Gastrocnemius medialis (tissue), 4 donors: ENCODE measurements at regions not wholly inside any gene's neighbourhood (a gene's known extent, or its start where the extent isn't known, plus 50 kb on each side); places are given as distances from the start of the nearest gene placed in this dataset.
A peak's percentile ranks its signal among the peaks of the same experiment; 100 is the strongest.

Source experiments
- ATAC-seq, 2 donors: fragments of 150-250 bp; one replicate each; pipeline ENCODE4 v1.9.1; 2016
- DNase-seq, 2 donors: peaks; one replicate each; pipeline ENCODE4 v3.0.0-alpha.2; 2019
- H3K27ac ChIP-seq, 4 donors: fragments of 200-600 bp; sonication (generic); 1 replicate in 1 of 4; 2 replicates in 3 of 4; pipeline ENCODE4 v1.5.1; 2016 to 2018; ENCODE audit warnings: mild to moderate bottlenecking in 2 of 4, moderate library complexity in 1 of 4
- H3K27me3 ChIP-seq, 3 donors: fragments of 200-600 bp; sonication (generic) in 2 of 3; 1 replicate in 1 of 3; 2 replicates in 2 of 3; pipeline versions ENCODE4 v1.5.1 to v1.6.0; 2016 to 2019; ENCODE audit warnings: mild to moderate bottlenecking in 1 of 3, moderate library complexity in 1 of 3
- H3K36me3 ChIP-seq, 2 donors: fragments of 200-600 bp; sonication (generic) in 1 of 2; one replicate each; pipeline ENCODE4 v1.5.1; 2017 to 2018
- H3K4me1 ChIP-seq, 2 donors: fragments of 200-600 bp; sonication (generic) in 1 of 2; one replicate each; pipeline ENCODE4 v1.5.1; 2016 to 2017; ENCODE audit warnings: mild to moderate bottlenecking in 2 of 2
- H3K4me3 ChIP-seq, 4 donors: fragments of 200-600 bp; sonication (generic) in 3 of 4; 1 replicate in 1 of 4; 2 replicates in 3 of 4; pipeline ENCODE4 v1.5.1; 2016 to 2019; ENCODE audit warnings: mild to moderate bottlenecking in 2 of 4
- H3K9me3 ChIP-seq, 3 donors: fragments of 200-600 bp; sonication (generic) in 2 of 3; 1 replicate in 1 of 3; 2 replicates in 2 of 3; pipeline ENCODE4 v1.5.1; 2016 to 2019
- CTCF ChIP-seq, 5 experiments: fragments of 450-650 bp in 3 of 5; fragments of 200-600 bp in 2 of 5; sonication (generic) in 2 of 5; IDR thresholded peaks in 4 of 5; conservative IDR thresholded peaks in 1 of 5; 1 replicate in 4 of 5; 2 replicates in 1 of 5; pipeline ENCODE4 v1.5.1; 2016 to 2019; ENCODE audit warnings: antibody characterized with exemption in 5 of 5, mild to moderate bottlenecking in 3 of 5, moderate library complexity in 3 of 5
- POLR2A ChIP-seq, 2 donors: fragments of 450-650 bp; IDR thresholded peaks; one replicate each; pipeline ENCODE4 v1.6.1; 2017; ENCODE audit warnings: antibody characterized with exemption in 2 of 2, mild to moderate bottlenecking in 2 of 2, moderate library complexity in 2 of 2
- in situ Hi-C, 4 donors: fragments of 200-750 bp; cut with MboI; loops; one replicate each; pipeline versions ENCODE4 v1.15.0 to v1.8.0; 2017; ENCODE audit warnings: low sequenced_read_pairs in 4 of 4
- intact Hi-C: fragments of 100-400 bp; cut with DNase I; formaldehyde crosslinking; loops from one replicate; pipeline ENCODE4 v1.15.1; 2023; ENCODE audit warnings: low total_unique reads

- no peaks in the 10 kb centered on the region for H3K4me1 ChIP-seq
- DNase-seq, result no peak
- H3K4me3 ChIP-seq, result no peak overlapping the region
- intact Hi-C loops, result loop anchor here (5.0 kb wide), 1 partner anchor 1283 kb away; no protein-coding TSS in a partner anchor
- in situ Hi-C loops, result loop anchor here in 1 of 4 donors (10.0 kb wide), 1 partner anchor 1280 kb away; no protein-coding TSS in a partner anchor
- H3K36me3 ChIP-seq, result no peaks in the 10 kb centered on the region
- H3K27ac ChIP-seq, result no peak overlapping the region
- ATAC-seq, result no peak
- no peaks in the 10 kb centered on the region for H3K9me3 ChIP-seq
- no peaks in the 10 kb centered on the region for H3K27me3 ChIP-seq
- no peak for TF ChIP-seq POLR2A (IDR thresholded peaks at IDR 0.05)
- TF ChIP-seq CTCF (IDR thresholded peaks at IDR 0.05 in 4 of 5, conservative IDR thresholded peaks at IDR 0.05 in 1 of 5), result no peak
Measured at GRCh38 chr12:91364471-91365184, 182.0 kb upstream of the DCN start.

- intact Hi-C loops, result loop anchor here (5.0 kb wide), 1 partner anchor 1285 kb away; no protein-coding TSS in a partner anchor
- no peak for DNase-seq
- H3K4me1 ChIP-seq, result no peaks in the 10 kb centered on the region
- in situ Hi-C loops, result loop anchor here in 1 of 4 donors (10.0 kb wide), 1 partner anchor 1283 kb away; no protein-coding TSS in a partner anchor
- no peaks in the 10 kb centered on the region for H3K27me3 ChIP-seq
- no peaks in the 10 kb centered on the region for H3K9me3 ChIP-seq
- H3K36me3 ChIP-seq, result no peaks in the 10 kb centered on the region
- no peak overlapping the region for H3K27ac ChIP-seq
- TF ChIP-seq CTCF (IDR thresholded peaks at IDR 0.05 in 4 of 5, conservative IDR thresholded peaks at IDR 0.05 in 1 of 5) (peak; percentile 28 to 65 (median 56)), POLR2A (IDR thresholded peaks at IDR 0.05) (no peak)
- peak overlapping the region in 1 of 4 donors; percentile 19 for H3K4me3 ChIP-seq
- ATAC-seq, result no peak
Measured at GRCh38 chr12:91361864-91362263, 179.2 kb upstream of the DCN start.

- Histone ChIP-seq H3K27ac (no peak overlapping the region), H3K4me1 (no peaks in the 10 kb centered on the region), H3K36me3 (no peaks in the 10 kb centered on the region), H3K27me3 (no peaks in the 10 kb centered on the region), H3K9me3 (no peaks in the 10 kb centered on the region), H3K4me3 (no peak overlapping the region)
- no peak for ATAC-seq
- in situ Hi-C loops (loop anchor here in 2 of 4 donors (10.0 kb wide), 1 partner anchor 383 kb away; no protein-coding TSS in a partner anchor), intact Hi-C loops (loop anchor here (5.0 kb wide), 1 partner anchor 380 kb away; no protein-coding TSS in a partner anchor)
- no peak for DNase-seq
- TF ChIP-seq CTCF (IDR thresholded peaks at IDR 0.05 in 4 of 5, conservative IDR thresholded peaks at IDR 0.05 in 1 of 5) (no peak), POLR2A (IDR thresholded peaks at IDR 0.05) (no peak)
Measured at GRCh38 chr12:91357381-91357780, 174.8 kb upstream of the DCN start.

GRCh38 chr12:91356405-91356804, 173.8 kb upstream of the DCN start:
- TF ChIP-seq CTCF (IDR thresholded peaks at IDR 0.05 in 4 of 5, conservative IDR thresholded peaks at IDR 0.05 in 1 of 5), result no peak
- no peak for TF ChIP-seq POLR2A (IDR thresholded peaks at IDR 0.05)

More at GRCh38 chr12:91356405-91356804, 173.8 kb upstream of the DCN start:
- no peak overlapping the region for H3K27ac ChIP-seq
- no peaks in the 10 kb centered on the region for H3K9me3 ChIP-seq
- H3K27me3 ChIP-seq, result no peaks in the 10 kb centered on the region
- intact Hi-C loops (loop anchor here (5.0 kb wide), 1 partner anchor 379 kb away; no protein-coding TSS in a partner anchor), in situ Hi-C loops (loop anchor here in 2 of 4 donors (10.0 kb wide), 1 partner anchor 382 kb away; no protein-coding TSS in a partner anchor)
- H3K36me3 ChIP-seq, result no peaks in the 10 kb centered on the region
- ATAC-seq, result no peak
- H3K4me1 ChIP-seq, result no peaks in the 10 kb centered on the region
- no peak for DNase-seq
- H3K4me3 ChIP-seq, result no peak overlapping the region
